ENCODE measurements at regions not wholly inside any gene's neighbourhood (a gene's known extent, or its start where the extent isn't known, plus 50 kb on each side); places are given as distances from the start of the nearest gene placed in this dataset.
A peak's percentile ranks its signal among the peaks of the same experiment; 100 is the strongest.

DNA sequence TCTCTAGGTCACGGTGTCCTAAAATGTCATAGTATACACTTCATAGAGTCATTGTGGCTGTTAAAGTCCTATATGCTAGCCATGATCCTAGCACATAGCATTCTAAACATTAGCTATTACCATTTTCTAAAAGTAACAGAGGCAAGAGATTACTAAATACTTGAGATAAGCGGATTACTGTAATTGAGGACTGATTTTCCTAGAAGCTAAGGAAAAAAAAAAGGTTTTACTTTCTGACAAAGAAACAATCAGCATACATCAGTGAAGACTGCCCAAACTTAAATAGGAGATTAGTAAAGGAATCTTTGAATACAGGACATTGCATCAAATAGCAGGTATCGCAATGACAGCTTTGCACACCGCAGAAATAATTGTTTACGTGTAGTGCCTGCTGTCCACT lies 91.3 kb upstream of the HNRNPU start:
- DNase-seq, result no peak
- WGBS (ENCODE audit: insufficient coverage), result 100% methylated on average over 3 of the region's 5 CpGs
- POLR2A ChIA-PET, result no interaction called here

DNA sequence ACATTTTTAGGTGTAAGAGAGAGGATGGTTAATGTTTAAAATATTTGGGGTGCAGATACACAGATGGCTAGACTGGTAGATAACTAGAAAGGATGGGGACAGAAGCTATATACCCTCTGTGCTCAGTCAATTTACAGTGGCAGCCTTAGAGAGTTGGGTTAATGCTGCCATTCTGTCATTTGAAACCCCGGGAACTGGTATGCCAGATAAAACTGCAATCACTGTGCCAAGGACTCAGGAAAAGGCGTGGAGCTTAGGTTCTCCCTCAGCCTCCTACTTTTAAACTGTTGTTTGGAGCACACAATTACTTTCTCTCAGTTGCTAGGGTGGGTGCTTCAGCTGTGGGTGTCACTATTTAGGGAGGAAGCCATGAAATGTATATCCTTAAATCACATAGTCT lies 90.0 kb upstream of the HNRNPU start:
- DNase-seq, result no peak
- Histone ChIP-seq H3K4me3 (ENCODE audit: control insufficient read depth in 1 of 7, extremely low read depth in 1 of 7, insufficient read depth in 4 of 7, low read depth in 2 of 7, low read length in 6 of 7) (no peak overlapping the region), H3K27ac (ENCODE audit: insufficient read depth in 1 of 2, low read depth in 1 of 2, low read length in 2 of 2, poor library complexity in 1 of 2, severe bottlenecking in 2 of 2) (no peak overlapping the region), H3K4me1 (ENCODE audit: control extremely low read depth in 1 of 4, control insufficient read depth in 4 of 4, insufficient read depth in 4 of 4, low read length in 3 of 4) (peaks cover 9 to 22% (median 13%) of the 10 kb centered on the region in 4 experiments), H3K36me3 (ENCODE audit: control insufficient read depth in 4 of 4, insufficient read depth in 4 of 4, low read length in 3 of 4) (no peaks in the 10 kb centered on the region), H3K9me3 (ENCODE audit: control extremely low read depth in 1 of 5, control insufficient read depth in 4 of 5, insufficient read depth in 2 of 5, low read depth in 1 of 5, low read length in 4 of 5) (no peaks in the 10 kb centered on the region), H3K27me3 (replicated peaks in 2 of 5; ENCODE audit: control insufficient read depth in 4 of 5, insufficient read depth in 5 of 5, low read length in 4 of 5) (no peaks in the 10 kb centered on the region)
- POLR2A ChIA-PET, result no interaction called here
- 100% methylated on average over 2 of the region's 2 CpGs for WGBS (ENCODE audit: insufficient coverage)
- CTCF ChIA-PET, result no interaction called here

More for the DNA sequence above, 91.3 kb upstream of the HNRNPU start:
- H3K9me3 ChIP-seq (ENCODE audit: control extremely low read depth in 1 of 5, control insufficient read depth in 4 of 5, insufficient read depth in 2 of 5, low read depth in 1 of 5, low read length in 4 of 5), result no peaks in the 10 kb centered on the region
- CTCF ChIA-PET, result no interaction called here
- H3K36me3 ChIP-seq (ENCODE audit: control insufficient read depth in 4 of 4, insufficient read depth in 4 of 4, low read length in 3 of 4), result no peaks in the 10 kb centered on the region
- peaks cover 9 to 22% (median 13%) of the 10 kb centered on the region in 4 experiments for H3K4me1 ChIP-seq (ENCODE audit: control extremely low read depth in 1 of 4, control insufficient read depth in 4 of 4, insufficient read depth in 4 of 4, low read length in 3 of 4)
- H3K27ac ChIP-seq (ENCODE audit: insufficient read depth in 1 of 2, low read depth in 1 of 2, low read length in 2 of 2, poor library complexity in 1 of 2, severe bottlenecking in 2 of 2), result no peak overlapping the region
- H3K4me3 ChIP-seq (ENCODE audit: control insufficient read depth in 1 of 7, extremely low read depth in 1 of 7, insufficient read depth in 4 of 7, low read depth in 2 of 7, low read length in 6 of 7), result no peak overlapping the region
- no peaks in the 10 kb centered on the region for H3K27me3 ChIP-seq (replicated peaks in 2 of 5; ENCODE audit: control insufficient read depth in 4 of 5, insufficient read depth in 5 of 5, low read length in 4 of 5)

DNA sequence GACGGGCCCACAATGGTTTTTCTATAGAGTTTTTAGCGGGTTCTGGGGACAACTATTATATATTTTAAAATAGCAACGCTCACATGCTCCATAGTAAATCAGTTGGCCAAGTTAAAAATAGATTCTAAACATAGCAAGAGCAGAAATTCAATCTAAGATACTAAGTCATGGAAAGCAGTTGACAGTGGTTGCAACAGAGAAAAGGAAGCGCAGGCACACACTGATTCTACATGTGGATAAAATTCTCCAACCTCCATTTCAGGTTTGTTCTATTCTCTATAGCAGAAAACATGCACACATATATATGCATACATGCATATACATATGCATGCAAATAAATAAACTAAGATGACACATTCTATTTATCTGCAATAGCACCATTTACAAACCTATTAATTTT lies 89.6 kb upstream of the HNRNPU start:
- ChIA-PET CTCF (interaction anchor here (1.3 to 1.6 kb wide), 2 partner anchors 15 to 17 kb away, joined by 3 to 4 read pairs; a partner anchor contains a TSS), POLR2A (no interaction called here)
- no peaks in the 10 kb centered on the region for H3K36me3 ChIP-seq (ENCODE audit: control insufficient read depth in 4 of 4, insufficient read depth in 4 of 4, low read length in 3 of 4)
- H3K9me3 ChIP-seq (ENCODE audit: control extremely low read depth in 1 of 5, control insufficient read depth in 4 of 5, insufficient read depth in 2 of 5, low read depth in 1 of 5, low read length in 4 of 5), result no peaks in the 10 kb centered on the region
- no peak overlapping the region for H3K4me3 ChIP-seq (ENCODE audit: control insufficient read depth in 1 of 7, extremely low read depth in 1 of 7, insufficient read depth in 4 of 7, low read depth in 2 of 7, low read length in 6 of 7)
- peaks cover 9 to 22% (median 13%) of the 10 kb centered on the region in 4 experiments for H3K4me1 ChIP-seq (ENCODE audit: control extremely low read depth in 1 of 4, control insufficient read depth in 4 of 4, insufficient read depth in 4 of 4, low read length in 3 of 4)
- H3K27me3 ChIP-seq (replicated peaks in 2 of 5; ENCODE audit: control insufficient read depth in 4 of 5, insufficient read depth in 5 of 5, low read length in 4 of 5), result no peaks in the 10 kb centered on the region
- DNase-seq, result no peak
- H3K27ac ChIP-seq (ENCODE audit: insufficient read depth in 1 of 2, low read depth in 1 of 2, low read length in 2 of 2, poor library complexity in 1 of 2, severe bottlenecking in 2 of 2), result no peak overlapping the region
- WGBS (ENCODE audit: insufficient coverage), result 29% methylated on average over 1 of the region's 4 CpGs

DNA sequence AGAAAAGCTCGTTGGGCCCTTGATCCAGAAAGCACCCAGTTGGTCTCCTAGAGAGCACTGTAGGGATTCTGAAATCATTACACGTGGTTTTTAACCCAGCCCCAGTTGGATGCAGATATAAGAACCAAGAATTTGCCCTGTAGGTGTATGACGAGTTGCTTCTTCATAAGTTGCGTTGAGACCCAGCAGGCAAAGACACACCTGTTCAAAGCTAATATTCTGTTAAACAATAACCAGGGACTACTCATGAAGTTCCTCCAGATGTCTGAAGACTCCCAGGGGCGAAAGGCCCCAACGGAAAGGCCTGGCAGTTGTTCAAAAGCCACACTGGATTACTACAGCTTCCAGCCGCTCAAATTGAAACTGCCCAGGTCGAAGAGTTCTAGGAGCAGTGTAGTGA lies 88.6 kb upstream of the HNRNPU start:
- Histone ChIP-seq H3K9me3 (ENCODE audit: control extremely low read depth in 1 of 5, control insufficient read depth in 4 of 5, insufficient read depth in 2 of 5, low read depth in 1 of 5, low read length in 4 of 5) (no peaks in the 10 kb centered on the region), H3K36me3 (ENCODE audit: control insufficient read depth in 4 of 4, insufficient read depth in 4 of 4, low read length in 3 of 4) (no peaks in the 10 kb centered on the region), H3K4me3 (ENCODE audit: control insufficient read depth in 1 of 7, extremely low read depth in 1 of 7, insufficient read depth in 4 of 7, low read depth in 2 of 7, low read length in 6 of 7) (peak overlapping the region in 1 of 7 experiments; percentile 0), H3K27me3 (replicated peaks in 2 of 5; ENCODE audit: control insufficient read depth in 4 of 5, insufficient read depth in 5 of 5, low read length in 4 of 5) (no peaks in the 10 kb centered on the region), H3K4me1 (ENCODE audit: control extremely low read depth in 1 of 4, control insufficient read depth in 4 of 4, insufficient read depth in 4 of 4, low read length in 3 of 4) (peaks cover 6 to 21% (median 8%) of the 10 kb centered on the region in 4 experiments), H3K27ac (ENCODE audit: insufficient read depth in 1 of 2, low read depth in 1 of 2, low read length in 2 of 2, poor library complexity in 1 of 2, severe bottlenecking in 2 of 2) (no peak overlapping the region)
- WGBS (ENCODE audit: insufficient coverage), result 82% methylated on average over 8 of the region's 8 CpGs
- CTCF ChIA-PET, result interaction anchor here (0.9 to 1.6 kb wide), 3 partner anchors 13 to 18 kb away, joined by 3 to 4 read pairs (median 3); a partner anchor contains a TSS
- POLR2A ChIA-PET, result no interaction called here
- DNase-seq, result no peak

DNA sequence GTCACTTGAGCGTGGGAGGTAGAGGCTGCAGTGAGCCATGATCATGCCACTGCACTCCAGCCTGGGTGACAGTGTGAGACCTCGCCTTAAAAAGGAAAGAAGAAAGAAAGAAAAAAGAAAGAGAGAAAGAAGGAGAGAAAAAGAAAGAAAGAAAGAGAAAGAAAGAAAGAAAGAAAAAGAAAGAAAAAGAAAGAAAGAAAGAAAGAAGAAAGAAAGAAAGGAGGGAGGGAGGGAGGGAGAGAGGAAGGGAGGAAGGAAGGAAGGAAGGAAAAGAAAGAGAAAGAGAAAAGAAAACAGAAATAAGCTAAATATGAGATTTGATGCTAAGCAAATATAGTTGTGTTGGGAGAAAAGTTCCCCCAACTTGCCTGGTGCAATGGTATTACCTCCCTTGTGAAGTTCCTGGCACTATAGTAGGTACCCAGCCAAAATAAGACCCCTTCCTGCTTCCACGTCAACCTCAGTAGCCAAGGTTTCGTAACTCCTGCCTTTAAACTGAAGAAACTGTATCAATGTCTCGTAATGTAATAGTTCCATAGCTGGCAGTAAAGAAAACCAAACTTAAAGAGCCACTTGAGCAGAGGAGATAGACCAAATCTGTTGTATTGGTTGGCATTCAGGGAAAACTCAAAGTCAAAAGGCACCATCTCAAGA lies 88.1 kb upstream of the HNRNPU start:
- H3K9me3 ChIP-seq (ENCODE audit: control extremely low read depth in 1 of 5, control insufficient read depth in 4 of 5, insufficient read depth in 2 of 5, low read depth in 1 of 5, low read length in 4 of 5), result no peaks in the 10 kb centered on the region
- ChIA-PET POLR2A (no interaction called here), CTCF (interaction anchor here (0.9 to 1.6 kb wide), 3 partner anchors 12 to 18 kb away, joined by 3 to 4 read pairs (median 3); a partner anchor contains a TSS)
- H3K27ac ChIP-seq (ENCODE audit: insufficient read depth in 1 of 2, low read depth in 1 of 2, low read length in 2 of 2, poor library complexity in 1 of 2, severe bottlenecking in 2 of 2), result no peak overlapping the region
- 82% methylated on average over 5 of the region's 5 CpGs for WGBS (ENCODE audit: insufficient coverage)
- no peaks in the 10 kb centered on the region for H3K36me3 ChIP-seq (ENCODE audit: control insufficient read depth in 4 of 4, insufficient read depth in 4 of 4, low read length in 3 of 4)
- peaks cover under 1 to 16% (median 4%) of the 10 kb centered on the region in 4 experiments for H3K4me1 ChIP-seq (ENCODE audit: control extremely low read depth in 1 of 4, control insufficient read depth in 4 of 4, insufficient read depth in 4 of 4, low read length in 3 of 4)
- no peaks in the 10 kb centered on the region for H3K27me3 ChIP-seq (replicated peaks in 2 of 5; ENCODE audit: control insufficient read depth in 4 of 5, insufficient read depth in 5 of 5, low read length in 4 of 5)
- no peak overlapping the region for H3K4me3 ChIP-seq (ENCODE audit: control insufficient read depth in 1 of 7, extremely low read depth in 1 of 7, insufficient read depth in 4 of 7, low read depth in 2 of 7, low read length in 6 of 7)
- no peak for DNase-seq

DNA sequence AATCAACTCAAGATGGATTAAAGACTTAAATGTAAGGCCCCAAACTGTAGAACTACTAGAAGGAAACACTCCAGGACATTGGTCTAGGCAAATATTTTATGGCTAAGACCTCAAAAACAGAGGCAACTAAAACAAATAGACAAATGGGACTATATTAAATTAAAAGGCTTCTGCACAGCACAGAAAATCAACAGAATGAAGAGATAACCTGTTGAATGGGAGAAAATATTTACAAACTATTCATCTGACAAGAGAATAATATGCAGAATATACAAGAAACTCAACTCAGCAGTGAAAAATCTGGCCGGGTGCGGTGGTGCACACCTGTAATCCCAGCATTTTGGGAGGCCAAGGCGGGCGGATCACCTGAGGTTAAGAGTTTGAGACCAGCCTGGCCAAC lies 84.1 kb upstream of the HNRNPU start:
- Histone ChIP-seq H3K27me3 (replicated peaks in 2 of 5; ENCODE audit: control insufficient read depth in 4 of 5, insufficient read depth in 5 of 5, low read length in 4 of 5) (no peaks in the 10 kb centered on the region), H3K36me3 (ENCODE audit: control insufficient read depth in 4 of 4, insufficient read depth in 4 of 4, low read length in 3 of 4) (no peaks in the 10 kb centered on the region), H3K4me3 (ENCODE audit: control insufficient read depth in 1 of 7, extremely low read depth in 1 of 7, insufficient read depth in 4 of 7, low read depth in 2 of 7, low read length in 6 of 7) (no peak overlapping the region), H3K9me3 (ENCODE audit: control extremely low read depth in 1 of 5, control insufficient read depth in 4 of 5, insufficient read depth in 2 of 5, low read depth in 1 of 5, low read length in 4 of 5) (no peaks in the 10 kb centered on the region), H3K4me1 (ENCODE audit: control extremely low read depth in 1 of 4, control insufficient read depth in 4 of 4, insufficient read depth in 4 of 4, low read length in 3 of 4) (peaks cover 0 to 7% (median 2%) of the 10 kb centered on the region in 4 experiments), H3K27ac (ENCODE audit: insufficient read depth in 1 of 2, low read depth in 1 of 2, low read length in 2 of 2, poor library complexity in 1 of 2, severe bottlenecking in 2 of 2) (no peak overlapping the region)
- CTCF ChIA-PET, result no interaction called here
- POLR2A ChIA-PET, result no interaction called here
- no peak for DNase-seq
- WGBS (ENCODE audit: insufficient coverage), result 100% methylated on average over 3 of the region's 4 CpGs

DNA sequence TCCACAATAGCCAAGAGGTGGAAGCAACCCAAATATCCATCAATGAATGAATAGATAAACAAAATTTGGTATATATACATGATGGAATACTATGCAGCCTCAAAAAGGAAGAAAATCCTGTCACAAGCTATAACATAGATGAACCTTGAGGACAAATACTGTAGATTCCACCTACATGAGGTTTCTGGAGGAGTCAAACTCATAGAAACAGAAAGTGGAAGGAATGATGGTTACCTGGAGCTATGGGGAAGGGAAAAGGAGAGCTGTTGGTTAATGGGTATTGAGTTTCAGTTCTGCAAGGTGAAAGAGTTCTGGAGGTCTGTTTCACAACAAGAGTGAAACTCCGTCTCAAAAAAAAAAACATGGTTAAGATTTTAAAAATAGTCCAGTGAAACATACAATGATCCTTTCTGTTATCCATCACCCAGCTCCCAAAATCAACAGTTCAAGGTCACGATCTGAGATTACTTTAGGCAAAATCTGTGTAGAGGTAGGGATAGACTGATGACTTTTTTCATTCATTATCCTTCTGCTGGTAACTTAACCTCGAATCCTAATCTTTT lies 80.8 kb upstream of the HNRNPU start:
- WGBS (ENCODE audit: insufficient coverage), result 88% methylated on average over 1 of the region's 3 CpGs

More for the DNA sequence above, 80.8 kb upstream of the HNRNPU start:
- Histone ChIP-seq H3K4me3 (ENCODE audit: control insufficient read depth in 1 of 7, extremely low read depth in 1 of 7, insufficient read depth in 4 of 7, low read depth in 2 of 7, low read length in 6 of 7) (no peak overlapping the region), H3K36me3 (ENCODE audit: control insufficient read depth in 4 of 4, insufficient read depth in 4 of 4, low read length in 3 of 4) (no peaks in the 10 kb centered on the region), H3K27me3 (replicated peaks in 2 of 5; ENCODE audit: control insufficient read depth in 4 of 5, insufficient read depth in 5 of 5, low read length in 4 of 5) (no peaks in the 10 kb centered on the region), H3K9me3 (ENCODE audit: control extremely low read depth in 1 of 5, control insufficient read depth in 4 of 5, insufficient read depth in 2 of 5, low read depth in 1 of 5, low read length in 4 of 5) (no peaks in the 10 kb centered on the region), H3K27ac (ENCODE audit: insufficient read depth in 1 of 2, low read depth in 1 of 2, low read length in 2 of 2, poor library complexity in 1 of 2, severe bottlenecking in 2 of 2) (no peak overlapping the region), H3K4me1 (ENCODE audit: control extremely low read depth in 1 of 4, control insufficient read depth in 4 of 4, insufficient read depth in 4 of 4, low read length in 3 of 4) (no peaks in the 10 kb centered on the region)
- POLR2A ChIA-PET, result no interaction called here
- CTCF ChIA-PET, result interaction anchor here (1.2 kb wide), 1 partner anchor 17 kb away, joined by 3 read pairs; no protein-coding TSS in a partner anchor
- DNase-seq, result no peak

All from common myeloid progenitor, CD34-positive (primary cell).